Fibroblast of villous mesenchyme (primary cell): ENCODE measurements at regions not wholly inside any gene's neighbourhood (a gene's known extent, or its start where the extent isn't known, plus 50 kb on each side); places are given as distances from the start of the nearest gene placed in this dataset.

ENCODE experiments used
- DNase-seq: peaks from one replicate; pipeline ENCODE4 v3.0.0-alpha.2; 2010; ENCODE audit warnings: low read depth
- H3K4me3 ChIP-seq: 2 replicates; pipeline ENCODE4 v1.5.1; 2011; ENCODE audit warnings: low read depth, mild to moderate bottlenecking, low read length
- CTCF ChIP-seq: IDR thresholded peaks from 2 replicates; pipeline ENCODE4 v1.5.1; 2012; ENCODE audit warnings: low read depth, mild to moderate bottlenecking, low read length; ENCODE audit not compliant: insufficient read depth

- no peak for TF ChIP-seq CTCF
- no peak for DNase-seq
- H3K4me3 ChIP-seq: no peak overlapping the region
Observed at GRCh38 chr6:169970306-169970988, 219.0 kb downstream of the ERMARD start.

GRCh38 chr6:169969372-169970099 is 218.1 kb downstream of the ERMARD start:
- TF ChIP-seq CTCF: no peak
- no peak overlapping the region for H3K4me3 ChIP-seq
- DNase-seq: no peak

- no peak overlapping the region for H3K4me3 ChIP-seq
- no peak for DNase-seq
- no peak for TF ChIP-seq CTCF
Observed at GRCh38 chr6:169968541-169969270, 217.3 kb downstream of the ERMARD start.

GRCh38 chr6:169967687-169968086 is 216.3 kb downstream of the ERMARD start:
- no peak for DNase-seq
- TF ChIP-seq CTCF: no peak

GRCh38 chr6:169966312-169967181 is 215.1 kb downstream of the ERMARD start:
- H3K4me3 ChIP-seq: no peak overlapping the region
- DNase-seq: no peak
- TF ChIP-seq CTCF: no peak

More at GRCh38 chr6:169967687-169968086, 216.3 kb downstream of the ERMARD start:
- H3K4me3 ChIP-seq: no peak overlapping the region

GRCh38 chr6:169965657-169966311 is 214.4 kb downstream of the ERMARD start:
- DNase-seq: no peak
- no peak overlapping the region for H3K4me3 ChIP-seq
- TF ChIP-seq CTCF: no peak
